ENCODE measurements at regions not wholly inside any gene's neighbourhood (a gene's known extent, or its start where the extent isn't known, plus 50 kb on each side); places are given as distances from the start of the nearest gene placed in this dataset.

DNA sequence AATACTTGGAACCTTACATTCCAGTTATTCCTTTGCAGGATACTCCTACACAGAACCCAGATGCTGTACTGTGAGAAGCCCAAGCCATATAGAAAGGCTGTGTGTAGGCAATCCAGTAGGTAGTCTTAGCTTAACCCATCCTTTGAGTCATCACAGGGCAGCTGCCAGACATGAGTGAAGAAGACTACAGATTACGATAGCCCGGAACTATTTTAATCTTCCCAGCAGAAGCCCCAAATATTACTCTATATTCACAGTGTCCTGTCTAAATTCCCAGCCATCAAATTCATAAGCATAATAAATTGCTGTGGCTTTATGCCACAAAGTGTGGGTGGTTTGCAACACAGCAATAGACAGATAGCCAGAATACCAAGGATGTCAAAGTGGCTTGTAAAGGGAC is 474.1 kb upstream of the STEAP1 start:
- DNase-seq (ENCODE audit: low spot score) (no peak), ATAC-seq (no peak)
- Histone ChIP-seq H3K4me3 (no peak overlapping the region), H3F3A (replicated peaks; ENCODE audit: low read depth) (no peaks in the 10 kb centered on the region), H3K4me1 (ENCODE audit: insufficient read depth) (no peaks in the 10 kb centered on the region), H4K20me1 (replicated peaks; ENCODE audit: insufficient read depth) (no peaks in the 10 kb centered on the region), H3K27me3 (ENCODE audit: insufficient read depth) (no peaks in the 10 kb centered on the region), H3K36me3 (ENCODE audit: insufficient read depth) (no peaks in the 10 kb centered on the region), H2AFZ (no peak overlapping the region), H3K9me2 (ENCODE audit: insufficient read depth) (0 out of 2 replicates have a peak, but pooled peaks cover 6% of the 10 kb centered on the region), H3K27ac (ENCODE audit: low read depth) (no peak overlapping the region), H3K79me2 (replicated peaks; ENCODE audit: insufficient read depth) (no peaks in the 10 kb centered on the region), H3K4me2 (no peak overlapping the region)
- TF ChIP-seq EZH2phosphoT487 (IDR thresholded peaks at IDR 0.05; ENCODE audit: unreplicated experiment): no peak
- TF ChIP-seq EZH2 (IDR thresholded peaks at IDR 0.05; ENCODE audit: low read depth, unreplicated experiment): no peak
- no peak for TF ChIP-seq CREB1 (CRISPR knock-in tag; IDR thresholded peaks at IDR 0.05; ENCODE audit: low read depth)
- TF ChIP-seq, protein P1, sequence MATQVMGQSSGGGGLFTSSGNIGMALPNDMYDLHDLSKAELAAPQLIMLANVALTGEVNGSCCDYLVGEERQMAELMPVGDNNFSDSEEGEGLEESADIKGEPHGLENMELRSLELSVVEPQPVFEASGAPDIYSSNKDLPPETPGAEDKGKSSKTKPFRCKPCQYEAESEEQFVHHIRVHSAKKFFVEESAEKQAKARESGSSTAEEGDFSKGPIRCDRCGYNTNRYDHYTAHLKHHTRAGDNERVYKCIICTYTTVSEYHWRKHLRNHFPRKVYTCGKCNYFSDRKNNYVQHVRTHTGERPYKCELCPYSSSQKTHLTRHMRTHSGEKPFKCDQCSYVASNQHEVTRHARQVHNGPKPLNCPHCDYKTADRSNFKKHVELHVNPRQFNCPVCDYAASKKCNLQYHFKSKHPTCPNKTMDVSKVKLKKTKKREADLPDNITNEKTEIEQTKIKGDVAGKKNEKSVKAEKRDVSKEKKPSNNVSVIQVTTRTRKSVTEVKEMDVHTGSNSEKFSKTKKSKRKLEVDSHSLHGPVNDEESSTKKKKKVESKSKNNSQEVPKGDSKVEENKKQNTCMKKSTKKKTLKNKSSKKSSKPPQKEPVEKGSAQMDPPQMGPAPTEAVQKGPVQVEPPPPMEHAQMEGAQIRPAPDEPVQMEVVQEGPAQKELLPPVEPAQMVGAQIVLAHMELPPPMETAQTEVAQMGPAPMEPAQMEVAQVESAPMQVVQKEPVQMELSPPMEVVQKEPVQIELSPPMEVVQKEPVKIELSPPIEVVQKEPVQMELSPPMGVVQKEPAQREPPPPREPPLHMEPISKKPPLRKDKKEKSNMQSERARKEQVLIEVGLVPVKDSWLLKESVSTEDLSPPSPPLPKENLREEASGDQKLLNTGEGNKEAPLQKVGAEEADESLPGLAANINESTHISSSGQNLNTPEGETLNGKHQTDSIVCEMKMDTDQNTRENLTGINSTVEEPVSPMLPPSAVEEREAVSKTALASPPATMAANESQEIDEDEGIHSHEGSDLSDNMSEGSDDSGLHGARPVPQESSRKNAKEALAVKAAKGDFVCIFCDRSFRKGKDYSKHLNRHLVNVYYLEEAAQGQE (IDR thresholded peaks at IDR 0.05; ENCODE audit: unreplicated experiment): no peak
- no peak for TF ChIP-seq STAT1 (IDR thresholded peaks at IDR 0.05; ENCODE audit: unreplicated experiment)
- TF ChIP-seq, protein P2, sequence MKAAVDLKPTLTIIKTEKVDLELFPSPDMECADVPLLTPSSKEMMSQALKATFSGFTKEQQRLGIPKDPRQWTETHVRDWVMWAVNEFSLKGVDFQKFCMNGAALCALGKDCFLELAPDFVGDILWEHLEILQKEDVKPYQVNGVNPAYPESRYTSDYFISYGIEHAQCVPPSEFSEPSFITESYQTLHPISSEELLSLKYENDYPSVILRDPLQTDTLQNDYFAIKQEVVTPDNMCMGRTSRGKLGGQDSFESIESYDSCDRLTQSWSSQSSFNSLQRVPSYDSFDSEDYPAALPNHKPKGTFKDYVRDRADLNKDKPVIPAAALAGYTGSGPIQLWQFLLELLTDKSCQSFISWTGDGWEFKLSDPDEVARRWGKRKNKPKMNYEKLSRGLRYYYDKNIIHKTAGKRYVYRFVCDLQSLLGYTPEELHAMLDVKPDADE (IDR thresholded peaks at IDR 0.05): no peak
- no peak for TF ChIP-seq ZNF331 (CRISPR knock-in tag; IDR thresholded peaks at IDR 0.05; ENCODE audit: low read depth)
- no peak for TF ChIP-seq NANOG (IDR thresholded peaks at IDR 0.05; ENCODE audit: borderline replicate concordance)
- TF ChIP-seq POLR2AphosphoS5 (IDR thresholded peaks at IDR 0.05; ENCODE audit: low read depth): no peak
- no peak for TF ChIP-seq JUNB (IDR thresholded peaks at IDR 0.05; ENCODE audit: unreplicated experiment)
- TF ChIP-seq, protein P3, sequence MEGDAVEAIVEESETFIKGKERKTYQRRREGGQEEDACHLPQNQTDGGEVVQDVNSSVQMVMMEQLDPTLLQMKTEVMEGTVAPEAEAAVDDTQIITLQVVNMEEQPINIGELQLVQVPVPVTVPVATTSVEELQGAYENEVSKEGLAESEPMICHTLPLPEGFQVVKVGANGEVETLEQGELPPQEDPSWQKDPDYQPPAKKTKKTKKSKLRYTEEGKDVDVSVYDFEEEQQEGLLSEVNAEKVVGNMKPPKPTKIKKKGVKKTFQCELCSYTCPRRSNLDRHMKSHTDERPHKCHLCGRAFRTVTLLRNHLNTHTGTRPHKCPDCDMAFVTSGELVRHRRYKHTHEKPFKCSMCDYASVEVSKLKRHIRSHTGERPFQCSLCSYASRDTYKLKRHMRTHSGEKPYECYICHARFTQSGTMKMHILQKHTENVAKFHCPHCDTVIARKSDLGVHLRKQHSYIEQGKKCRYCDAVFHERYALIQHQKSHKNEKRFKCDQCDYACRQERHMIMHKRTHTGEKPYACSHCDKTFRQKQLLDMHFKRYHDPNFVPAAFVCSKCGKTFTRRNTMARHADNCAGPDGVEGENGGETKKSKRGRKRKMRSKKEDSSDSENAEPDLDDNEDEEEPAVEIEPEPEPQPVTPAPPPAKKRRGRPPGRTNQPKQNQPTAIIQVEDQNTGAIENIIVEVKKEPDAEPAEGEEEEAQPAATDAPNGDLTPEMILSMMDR (conservative IDR thresholded peaks at IDR 0.05; ENCODE audit: low read depth in 2 of 2): no peak
- no peak for TF ChIP-seq ZNF114 (CRISPR knock-in tag; IDR thresholded peaks at IDR 0.05)
- Mint-ChIP-seq H3K9me3 (no peaks in the 10 kb centered on the region), H3K4me1 (no peaks in the 10 kb centered on the region), H3K27ac (no peak overlapping the region), H3K27me3 (ENCODE audit: insufficient read depth, low read depth, poor library complexity) (no peaks in the 10 kb centered on the region), H3K36me3 (ENCODE audit: low read depth) (no peaks in the 10 kb centered on the region), H3K4me3 (no peak overlapping the region)
